Endothelial cell of umbilical vein (primary cell): ENCODE measurements at regions not wholly inside any gene's neighbourhood (a gene's known extent, or its start where the extent isn't known, plus 50 kb on each side); places are given as distances from the start of the nearest gene placed in this dataset.

Source experiments
- EZH2 ChIP-seq: IDR thresholded peaks from 2 replicates; pipeline ENCODE4 v1.6.1; 2012; ENCODE audit warnings: borderline replicate concordance, low read depth, mild to moderate bottlenecking, moderate library complexity, low read length, inconsistent platforms; ENCODE audit not compliant: severe bottlenecking
- POLR2A ChIP-seq: IDR thresholded peaks from 2 replicates; pipeline ENCODE4 v1.6.1; 2012; ENCODE audit warnings: low read depth, mild to moderate bottlenecking, control low read depth, low read length
- POLR2AphosphoS5 ChIP-seq: IDR thresholded peaks from 2 replicates; pipeline ENCODE4 v1.6.1; 2012; ENCODE audit warnings: low read depth, mild to moderate bottlenecking, control low read depth, low read length, moderate library complexity; ENCODE audit not compliant: insufficient read depth
- TF ChIP-seq, protein P1 (sequence below): IDR thresholded peaks from 2 replicates; pipeline ENCODE4 v1.6.1; 2011; ENCODE audit not compliant: insufficient read depth, insufficient read length
- TF ChIP-seq, protein P2 (sequence below), 2 donors: IDR thresholded peaks; 1 replicate in 1 of 2; 2 replicates in 1 of 2; pipeline ENCODE4 v1.5.1; 2011; ENCODE audit warnings: low read length in 2 of 2, mild to moderate bottlenecking in 2 of 2, moderate library complexity in 2 of 2, control low read depth in 1 of 2, inconsistent platforms in 1 of 2, low read depth in 1 of 2; ENCODE audit not compliant: insufficient read depth in 1 of 2; ENCODE audit errors: extremely low read depth in 1 of 2

DNA sequence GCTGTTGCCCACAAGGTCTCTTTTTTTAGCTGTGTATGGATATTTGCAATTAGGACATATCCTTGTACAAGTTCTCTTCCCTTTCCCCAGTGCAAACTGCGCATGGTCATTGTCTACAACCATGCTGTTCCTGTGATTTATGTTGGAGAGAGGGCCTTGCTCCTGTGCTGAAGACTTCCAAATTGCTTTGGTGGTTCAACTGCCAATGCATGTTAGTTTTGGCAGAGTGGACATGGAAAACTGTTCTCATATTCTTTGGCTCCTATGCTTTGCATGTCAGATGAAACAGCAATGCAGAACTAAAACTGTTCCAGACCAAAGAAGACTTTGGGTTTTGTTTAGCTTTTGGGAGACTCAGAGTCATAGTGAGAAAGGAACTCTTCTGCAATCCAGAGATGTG is 148.8 kb upstream of the EDNRA start:
- TF ChIP-seq, protein P1, sequence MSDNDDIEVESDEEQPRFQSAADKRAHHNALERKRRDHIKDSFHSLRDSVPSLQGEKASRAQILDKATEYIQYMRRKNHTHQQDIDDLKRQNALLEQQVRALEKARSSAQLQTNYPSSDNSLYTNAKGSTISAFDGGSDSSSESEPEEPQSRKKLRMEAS = no peak
- TF ChIP-seq POLR2A = no peak
- TF ChIP-seq, protein P2, sequence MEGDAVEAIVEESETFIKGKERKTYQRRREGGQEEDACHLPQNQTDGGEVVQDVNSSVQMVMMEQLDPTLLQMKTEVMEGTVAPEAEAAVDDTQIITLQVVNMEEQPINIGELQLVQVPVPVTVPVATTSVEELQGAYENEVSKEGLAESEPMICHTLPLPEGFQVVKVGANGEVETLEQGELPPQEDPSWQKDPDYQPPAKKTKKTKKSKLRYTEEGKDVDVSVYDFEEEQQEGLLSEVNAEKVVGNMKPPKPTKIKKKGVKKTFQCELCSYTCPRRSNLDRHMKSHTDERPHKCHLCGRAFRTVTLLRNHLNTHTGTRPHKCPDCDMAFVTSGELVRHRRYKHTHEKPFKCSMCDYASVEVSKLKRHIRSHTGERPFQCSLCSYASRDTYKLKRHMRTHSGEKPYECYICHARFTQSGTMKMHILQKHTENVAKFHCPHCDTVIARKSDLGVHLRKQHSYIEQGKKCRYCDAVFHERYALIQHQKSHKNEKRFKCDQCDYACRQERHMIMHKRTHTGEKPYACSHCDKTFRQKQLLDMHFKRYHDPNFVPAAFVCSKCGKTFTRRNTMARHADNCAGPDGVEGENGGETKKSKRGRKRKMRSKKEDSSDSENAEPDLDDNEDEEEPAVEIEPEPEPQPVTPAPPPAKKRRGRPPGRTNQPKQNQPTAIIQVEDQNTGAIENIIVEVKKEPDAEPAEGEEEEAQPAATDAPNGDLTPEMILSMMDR (IDR thresholded peaks at IDR 0.05; ENCODE audit: extremely low read depth in 1 of 2, insufficient read depth in 1 of 2, low read depth in 1 of 2, low read length in 2 of 2) = no peak
- TF ChIP-seq POLR2AphosphoS5 = no peak
- TF ChIP-seq EZH2 = no peak
